Heart left ventricle (tissue), 16 donors: ENCODE measurements at regions not wholly inside any gene's neighbourhood (a gene's known extent, or its start where the extent isn't known, plus 50 kb on each side); places are given as distances from the start of the nearest gene placed in this dataset.
"Not testable (repeated sequence)": the region's sequence is repeated elsewhere in the genome, so short reads cannot be mapped to it uniquely, and the experiment has no call there.

Experiments used
- ATAC-seq, 4 donors: fragments of 200-7000 bp; cut with Tn5 transposase; one replicate each; pipeline ENCODE4 v1.9.1; 2020 to 2022; ENCODE audit warnings: moderate library complexity in 4 of 4, mild to moderate bottlenecking in 3 of 4, moderate number of reproducible peaks in 1 of 4
- DNase-seq, 5 donors: peaks; one replicate each; pipeline ENCODE4 v3.0.0-alpha.2; 2020
- H3K27ac ChIP-seq, 12 donors: fragments of 200-600 bp; sonication (generic) in 4 of 12; one replicate each; pipeline versions ENCODE4 v1.5.0 to v1.8.0; 2016 to 2022; ENCODE audit warnings: mild to moderate bottlenecking in 2 of 12
- H3K27me3 ChIP-seq, 9 donors: fragments of 200-600 bp; sonication (generic) in 2 of 9; one replicate each; pipeline versions ENCODE4 v1.5.1 to v1.8.0; 2016 to 2022; ENCODE audit warnings: mild to moderate bottlenecking in 3 of 9
- H3K36me3 ChIP-seq, 9 donors: fragments of 200-600 bp; sonication (generic) in 2 of 9; one replicate each; pipeline versions ENCODE4 v1.5.0 to v1.8.0; 2018 to 2022; ENCODE audit warnings: mild to moderate bottlenecking in 2 of 9
- H3K4me1 ChIP-seq, 12 donors: fragments of 200-600 bp; sonication (generic) in 4 of 12; one replicate each; pipeline versions ENCODE4 v1.5.0 to v1.8.0; 2016 to 2022; ENCODE audit warnings: mild to moderate bottlenecking in 3 of 12
- H3K4me3 ChIP-seq, 12 donors: fragments of 200-600 bp; sonication (generic) in 4 of 12; one replicate each; pipeline versions ENCODE4 v1.5.0 to v1.8.0; 2017 to 2022; ENCODE audit warnings: mild to moderate bottlenecking in 9 of 12, moderate library complexity in 4 of 12
- H3K9me3 ChIP-seq, 12 donors: fragments of 200-600 bp; sonication (generic) in 4 of 12; one replicate each; pipeline versions ENCODE4 v1.5.0 to v1.8.0; 2016 to 2022; ENCODE audit warnings: mild to moderate bottlenecking in 1 of 12
- WGBS, 4 donors: extraction: QIAGEN DNeasy Blood & Tissue Kit in 2 of 4; methylation state at CpG; one replicate each; pipeline versions ENCODE4 v1.1.5 to v1.1.7; 2013 to 2018; 5-methylcytosine and 5-hydroxymethylcytosine counted together
- intact Hi-C, 10 donors: fragments of 100-400 bp; cut with DNase I; formaldehyde crosslinking; loops; one replicate each; pipeline versions ENCODE4 v1.11.1 to v1.14.2; 2022
- donor health status: ischemic (EF 13 %, LVEDD 7.1; RV severe dilation, severe dysfunction).
- donor health status: healthy with polysubstance abuse.
- donor health status: DM: no; HTN: yes; CAD: no.
- donor health status: DM: no; HTN: no; CAD: no.
- donor health status: ischemic (EF 25% LVEDD 6.9; RV normal size, moderate dysfunction).
- donor health status: ischemic (EF 25% LVEDD 5.7; RV mildly dilated, moderate dysfunction).
- donor health status: healthy.
- donor health status: DM: yes; HTN: yes; CAD: no.
- donor health status: ischemic (EF 35%, LVEDD 5.7; RV mildly dilated, moderate dysfunction).
- donor health status: nonischemic (EF 11% LVEDD 7.7; RV severe dilation, severe dysfunction).
- donor health status: DM: yes; HTN: yes; CAD: no.
- donor health status: PGD.
- donor health status: ischemic (EF 29% LVEDD 5.4; RV normal size, mild dysfunction).
- donor health status: nonischemic (EF 23%, LVEDD 6.1; RV moderate dilation, normal function).

DNA sequence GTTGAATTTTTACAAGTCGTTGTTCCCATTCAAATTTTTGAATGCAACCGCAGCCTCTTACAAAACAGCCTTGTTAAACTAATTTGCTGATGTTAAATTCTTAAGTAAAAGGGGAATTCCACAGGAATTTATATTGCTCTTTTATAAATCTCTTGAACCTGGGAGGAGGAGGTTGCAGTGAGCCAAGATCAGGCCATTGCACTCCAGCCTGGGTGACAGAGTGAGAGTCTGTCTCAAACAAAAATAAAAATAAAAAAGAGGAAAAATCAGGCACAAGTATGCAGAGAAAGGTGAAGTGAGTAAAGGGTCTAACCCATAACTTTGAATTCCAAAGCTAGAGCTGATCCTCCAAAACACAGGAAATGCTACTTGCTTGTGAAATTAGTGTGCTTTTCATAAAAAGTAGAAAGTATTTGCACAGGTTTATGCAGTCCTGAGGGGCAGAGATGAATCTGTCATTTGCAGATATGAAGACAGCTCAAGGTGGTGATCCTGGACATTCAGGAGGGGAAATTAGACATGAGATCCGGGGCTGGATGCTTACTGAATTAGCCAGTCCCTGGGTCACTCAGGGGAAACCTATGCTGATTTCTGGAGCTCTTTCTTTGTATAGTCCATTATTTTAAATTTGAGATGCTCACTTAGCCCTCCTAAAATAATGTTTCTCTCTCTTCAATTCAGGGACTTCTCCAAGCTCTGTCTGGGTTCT lies 53.7 kb downstream of the OR11H2 start:
- H3K4me3 ChIP-seq, ATAC-seq, H3K4me1 ChIP-seq, H3K27me3 ChIP-seq, H3K9me3 ChIP-seq, H3K27ac ChIP-seq, DNase-seq, H3K36me3 ChIP-seq, intact Hi-C loops: not testable (repeated sequence)
- WGBS, 4 donors = no CpG with 5 or more reads among the region's 3 CpGs

DNA sequence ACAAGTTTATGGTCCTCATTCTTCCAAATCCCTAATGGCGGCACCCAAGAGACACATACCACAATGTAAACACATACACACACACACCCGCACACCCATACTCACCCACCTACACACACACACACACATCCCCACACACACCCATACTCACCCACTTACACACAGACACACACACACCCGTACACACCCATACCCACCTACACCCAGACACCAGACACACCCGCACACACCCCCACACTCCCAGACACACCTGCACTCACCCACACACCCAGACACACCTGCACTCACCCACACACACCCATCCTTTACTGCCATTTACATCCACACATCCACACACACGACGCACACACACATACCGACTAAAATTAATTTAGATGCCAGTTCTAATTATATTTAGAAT lies 55.0 kb downstream of the OR11H2 start:
- intact Hi-C loops, H3K4me3 ChIP-seq, ATAC-seq, DNase-seq, H3K36me3 ChIP-seq, H3K4me1 ChIP-seq, H3K9me3 ChIP-seq, H3K27ac ChIP-seq, H3K27me3 ChIP-seq: not testable (repeated sequence)
- 91 to 100% methylated on average over 2 of the region's 7 CpGs; no CpG with 5 or more reads in 2 of the 4 donors for WGBS, 4 donors

DNA sequence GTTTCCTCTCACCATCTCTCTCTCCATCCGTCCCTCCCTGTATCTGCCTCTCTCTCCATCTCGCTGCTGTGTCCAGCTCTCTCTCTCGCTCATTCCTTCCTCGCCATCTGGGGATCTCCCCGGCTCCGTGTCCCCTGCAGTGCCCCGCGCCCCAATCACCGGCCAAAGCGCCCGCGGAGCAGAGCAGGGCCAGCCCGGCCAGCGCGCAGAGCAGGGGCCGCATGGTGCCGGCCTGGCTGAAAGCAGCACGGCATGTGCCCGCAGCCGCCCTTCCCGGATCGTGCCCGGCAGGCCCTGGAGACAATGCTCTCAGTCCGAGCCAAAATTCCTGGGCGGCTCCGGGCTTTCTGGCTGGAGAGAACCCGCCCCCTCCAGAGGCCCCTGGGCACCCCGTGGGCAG lies 75.1 kb downstream of the OR11H2 start:
- WGBS, 4 donors = no CpG with 5 or more reads among the region's 28 CpGs
- H3K36me3 ChIP-seq = not testable (repeated sequence)

DNA sequence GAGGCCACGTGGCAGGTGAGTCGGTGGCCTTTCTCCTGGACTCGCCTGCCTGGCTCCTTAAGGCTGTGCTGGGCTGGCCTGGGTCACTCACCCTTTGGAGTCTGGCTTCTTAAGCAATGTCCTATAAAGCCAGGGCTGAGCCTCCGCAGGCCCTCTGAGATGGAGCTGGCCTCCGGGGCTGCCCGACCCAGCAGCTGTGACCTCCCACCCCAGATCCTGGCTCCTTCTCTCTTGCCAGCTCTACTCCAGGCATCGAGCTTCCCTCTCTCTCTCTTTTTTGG lies 75.7 kb downstream of the OR11H2 start:
- H3K4me3 ChIP-seq, DNase-seq, H3K27ac ChIP-seq, H3K4me1 ChIP-seq, intact Hi-C loops, H3K9me3 ChIP-seq, ATAC-seq, H3K36me3 ChIP-seq, H3K27me3 ChIP-seq: not testable (repeated sequence)
- 100% methylated on average over 1 of the region's 7 CpGs; no CpG with 5 or more reads in 2 of the 4 donors for WGBS, 4 donors

More for the DNA sequence above, 75.1 kb downstream of the OR11H2 start:
- intact Hi-C loops, H3K9me3 ChIP-seq, H3K27me3 ChIP-seq, H3K4me1 ChIP-seq, H3K27ac ChIP-seq, ATAC-seq, H3K4me3 ChIP-seq, DNase-seq: not testable (repeated sequence)

DNA sequence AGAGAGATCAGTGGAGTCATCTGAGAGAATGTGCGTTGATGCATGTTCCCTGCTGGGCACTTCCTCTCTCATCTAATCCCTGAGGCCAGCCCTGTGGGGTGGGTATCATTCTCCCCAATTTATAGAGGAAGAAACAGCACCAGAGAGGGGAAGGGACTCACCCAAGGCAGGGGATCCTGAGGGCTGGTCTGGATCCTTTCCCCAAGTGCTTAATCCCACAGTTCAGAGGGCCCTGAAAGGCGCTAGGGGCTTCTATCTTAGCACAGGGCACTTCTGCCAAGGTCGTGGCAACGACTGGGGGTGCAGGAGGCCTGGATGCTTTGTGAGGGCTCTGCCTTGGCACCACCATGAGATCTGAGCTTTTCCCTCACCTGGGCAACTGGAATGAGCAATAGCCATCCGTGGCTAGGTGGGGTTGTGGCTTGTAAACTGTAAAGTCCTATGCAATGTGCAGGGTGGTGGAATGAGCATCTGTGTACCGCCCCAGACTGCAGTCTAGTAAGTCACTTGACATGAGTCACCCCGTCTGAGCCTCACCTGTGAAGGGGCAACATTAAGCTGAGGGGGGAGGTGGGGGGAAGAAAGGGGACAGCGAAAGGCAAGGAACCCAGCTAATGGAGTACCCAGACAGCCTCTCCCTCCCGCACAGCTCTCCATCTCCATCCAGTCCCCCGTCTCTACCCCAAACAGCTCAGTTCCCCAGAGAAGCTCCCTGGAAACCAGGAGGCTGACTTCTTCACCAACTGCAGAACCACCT lies 76.2 kb downstream of the OR11H2 start:
- H3K27ac ChIP-seq, H3K9me3 ChIP-seq, H3K36me3 ChIP-seq, H3K4me3 ChIP-seq, intact Hi-C loops, H3K27me3 ChIP-seq, DNase-seq, H3K4me1 ChIP-seq: not testable (repeated sequence)
- 55% methylated on average over 3 to 4 of the region's 10 CpGs; no CpG with 5 or more reads in 2 of the 4 donors for WGBS, 4 donors
- peak in 1 of 4 donors; percentile 37 for ATAC-seq

DNA sequence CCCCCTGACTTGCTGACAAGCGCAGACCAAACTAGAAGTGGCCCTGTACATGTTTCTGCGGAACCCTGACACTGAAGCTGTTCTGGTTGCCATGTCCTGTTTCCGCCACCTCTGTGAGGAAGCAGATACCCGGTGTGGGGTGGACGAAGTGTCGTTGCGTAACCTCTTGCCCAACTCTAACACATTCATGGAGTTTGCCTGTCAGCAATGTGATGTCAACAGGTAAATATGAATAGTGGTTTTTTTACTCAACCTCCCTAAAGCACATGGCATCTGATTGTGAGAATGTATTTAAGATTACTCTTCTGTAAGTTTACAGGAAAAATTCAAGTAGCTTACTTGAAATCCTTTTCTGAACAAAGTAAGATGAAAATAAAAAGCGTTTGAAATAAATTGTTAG lies 100.1 kb downstream of the OR11H2 start:
- H3K9me3 ChIP-seq, intact Hi-C loops, ATAC-seq, H3K27me3 ChIP-seq, DNase-seq, H3K4me3 ChIP-seq, H3K36me3 ChIP-seq, H3K4me1 ChIP-seq, H3K27ac ChIP-seq: not testable (repeated sequence)
- 33 to 60% methylated on average over 1 to 6 of the region's 8 CpGs; no CpG with 5 or more reads in 2 of the 4 donors for WGBS, 4 donors
